ENCODE measurements at regions not wholly inside any gene's neighbourhood (a gene's known extent, or its start where the extent isn't known, plus 50 kb on each side); places are given as distances from the start of the nearest gene placed in this dataset.
"Not testable (repeated sequence)": the region's sequence is repeated elsewhere in the genome, so short reads cannot be mapped to it uniquely, and the experiment has no call there.

GRCh38 chr22:26806445-26807175 is 149.2 kb downstream of the MIAT start:
- DNase-seq (ENCODE audit: low spot score) = no peak

- no peak for DNase-seq (ENCODE audit: low spot score)
Observed at GRCh38 chr22:26811647-26811992, 154.2 kb downstream of the MIAT start.

GRCh38 chr22:26812731-26813130 is 155.3 kb downstream of the MIAT start:
- no peak for DNase-seq (ENCODE audit: low spot score)

- DNase-seq (ENCODE audit: low spot score) = no peak
Observed at GRCh38 chr22:26816726-26817125, 159.3 kb downstream of the MIAT start.

- no peak for DNase-seq (ENCODE audit: low spot score)
Observed at GRCh38 chr22:26817926-26818325, 160.5 kb downstream of the MIAT start.

GRCh38 chr22:26821854-26822253 is 164.5 kb downstream of the MIAT start:
- no peak for DNase-seq (ENCODE audit: low spot score)

- no peak for DNase-seq (ENCODE audit: low spot score)
Observed at GRCh38 chr22:26822313-26822712, 164.9 kb downstream of the MIAT start.

- no peak for DNase-seq (ENCODE audit: low spot score)
Observed at GRCh38 chr22:26823966-26824365, 166.6 kb downstream of the MIAT start.

- no peak for DNase-seq (ENCODE audit: low spot score)
Observed at GRCh38 chr22:26825960-26826935, 168.9 kb downstream of the MIAT start.

GRCh38 chr22:26827611-26828010 is 170.2 kb downstream of the MIAT start:
- no peak for DNase-seq (ENCODE audit: low spot score)

- DNase-seq (ENCODE audit: low spot score) = no peak
Observed at GRCh38 chr22:26828311-26828710, 170.9 kb downstream of the MIAT start.

GRCh38 chr22:26830837-26831236 is 173.4 kb downstream of the MIAT start:
- DNase-seq (ENCODE audit: low spot score) = no peak

- no peak for DNase-seq (ENCODE audit: low spot score)
Observed at GRCh38 chr22:26835023-26835422, 177.6 kb downstream of the MIAT start.

GRCh38 chr22:26835929-26836528 is 178.6 kb downstream of the MIAT start:
- DNase-seq (ENCODE audit: low spot score) = peak; percentile 63

GRCh38 chr22:26837784-26838470 is 180.5 kb downstream of the MIAT start:
- no peak for DNase-seq (ENCODE audit: low spot score)

- no peak for DNase-seq (ENCODE audit: low spot score)
Observed at GRCh38 chr22:26838471-26838825, 181.1 kb downstream of the MIAT start.

GRCh38 chr22:26839216-26839615 is 181.8 kb downstream of the MIAT start:
- DNase-seq (ENCODE audit: low spot score) = no peak

GRCh38 chr22:26840770-26841169 is 183.4 kb downstream of the MIAT start:
- not testable (repeated sequence) for DNase-seq (ENCODE audit: low spot score)

- DNase-seq (ENCODE audit: low spot score) = no peak
Observed at GRCh38 chr22:26842103-26842502, 184.7 kb downstream of the MIAT start.

- DNase-seq (ENCODE audit: low spot score) = no peak
Observed at GRCh38 chr22:26845021-26845743, 187.8 kb downstream of the MIAT start.

- no peak for DNase-seq (ENCODE audit: low spot score)
Observed at GRCh38 chr22:26846076-26846475, 188.7 kb downstream of the MIAT start.

GRCh38 chr22:26846645-26847044 is 189.3 kb downstream of the MIAT start:
- no peak for DNase-seq (ENCODE audit: low spot score)

Measured in germinal center (tissue), 1 donor.